Activated T-cell treated with anti-CD3 and anti-CD28 coated beads for 24 hours (primary cell): ENCODE measurements at regions not wholly inside any gene's neighbourhood (a gene's known extent, or its start where the extent isn't known, plus 50 kb on each side); places are given as distances from the start of the nearest gene placed in this dataset.

ENCODE experiments used
- DNase-seq: peaks from one replicate; pipeline ENCODE4 v3.0.0-alpha.2; 2020; ENCODE audit warnings: low read depth

DNA sequence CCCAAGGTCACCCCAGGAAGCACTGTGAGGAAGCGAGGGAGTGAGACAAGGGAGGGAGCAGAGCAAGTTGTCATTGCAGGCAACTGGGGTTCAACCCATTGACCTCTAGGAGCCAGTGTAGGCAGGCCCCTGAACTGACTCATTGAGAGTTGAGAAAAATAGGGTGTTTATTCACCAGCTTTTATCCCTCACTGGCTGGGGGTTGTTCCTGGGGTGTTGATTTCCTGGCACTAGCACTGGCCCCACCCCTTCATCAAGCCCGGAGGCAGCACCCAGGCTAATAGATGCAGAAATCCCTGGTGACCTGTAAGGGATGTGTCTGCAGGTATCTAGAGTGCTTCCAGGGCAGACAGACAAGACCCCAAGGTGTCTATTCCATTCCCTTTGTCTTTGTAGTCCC is 183.9 kb downstream of the ARRDC4 start:
- no peak for DNase-seq

- no peak for DNase-seq
These were observed 185.7 kb downstream of the ARRDC4 start for GRCh38 chr15:98146031-98146820.

DNA sequence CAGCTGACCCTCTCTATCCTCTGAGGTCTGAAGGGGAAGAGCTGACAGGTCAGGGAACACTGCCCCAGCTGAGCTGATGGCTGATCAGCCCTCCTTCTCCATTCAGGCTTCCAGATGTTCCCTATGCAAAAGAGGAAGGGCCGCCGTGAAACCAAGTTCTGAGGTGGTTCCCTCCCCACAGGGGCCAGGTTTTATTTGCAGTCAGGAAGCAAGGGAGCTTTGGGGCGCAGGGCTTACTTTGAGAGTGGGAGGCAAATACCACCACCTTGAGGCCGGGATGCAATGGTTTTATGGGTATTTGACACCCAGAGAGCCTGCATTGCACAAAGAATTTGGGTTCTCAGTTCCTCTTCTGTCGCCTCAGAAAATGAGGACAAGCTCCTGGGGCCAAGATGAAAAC is 186.9 kb downstream of the ARRDC4 start:
- DNase-seq, result no peak

GRCh38 chr15:98150084-98150483 is 189.6 kb downstream of the ARRDC4 start:
- no peak for DNase-seq

- DNase-seq, result no peak
These were observed 190.0 kb downstream of the ARRDC4 start for GRCh38 chr15:98150536-98150935.

- no peak for DNase-seq
These were observed 190.6 kb downstream of the ARRDC4 start for GRCh38 chr15:98151096-98151495.

DNA sequence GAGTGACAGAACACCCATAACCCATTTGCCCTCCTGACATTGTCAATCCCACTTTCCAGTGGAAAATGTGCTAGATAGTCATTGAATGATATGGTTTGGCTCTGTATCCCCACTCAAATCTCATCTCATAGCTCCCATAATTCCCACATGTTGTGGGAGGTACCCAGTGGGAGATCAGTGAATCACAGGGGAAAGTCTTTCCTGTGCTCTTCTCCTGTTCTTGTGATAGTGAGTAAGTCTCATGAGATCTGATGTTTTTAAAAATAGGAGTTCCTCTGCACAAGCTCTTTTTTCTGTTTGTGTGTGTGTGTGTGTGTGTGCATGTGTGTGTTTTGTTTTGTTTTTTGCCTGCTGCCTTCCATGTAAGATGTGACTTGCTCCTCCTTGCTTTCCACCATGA is 191.7 kb downstream of the ARRDC4 start:
- DNase-seq, result no peak

- DNase-seq, result no peak
These were observed 194.4 kb downstream of the ARRDC4 start for GRCh38 chr15:98154863-98155262.

DNA sequence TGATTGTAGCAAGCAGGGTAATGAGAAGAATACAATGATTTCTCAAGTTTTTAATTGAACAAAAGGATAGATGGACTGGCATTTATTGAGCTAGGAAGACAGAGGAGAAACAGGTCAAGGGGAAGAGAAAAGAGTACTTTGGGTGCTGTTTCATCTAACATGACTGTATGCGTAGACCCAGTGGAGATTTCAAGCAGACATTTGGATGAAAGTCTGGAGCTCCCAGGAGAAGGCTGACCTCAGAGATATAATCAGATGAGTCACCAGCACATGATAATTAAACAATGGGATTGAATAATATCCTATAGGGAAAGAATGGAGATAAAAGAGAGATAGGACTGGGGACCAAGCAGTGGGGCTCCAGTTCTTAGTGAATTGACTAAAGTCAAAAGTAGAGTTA is 194.9 kb downstream of the ARRDC4 start:
- DNase-seq, result no peak

DNA sequence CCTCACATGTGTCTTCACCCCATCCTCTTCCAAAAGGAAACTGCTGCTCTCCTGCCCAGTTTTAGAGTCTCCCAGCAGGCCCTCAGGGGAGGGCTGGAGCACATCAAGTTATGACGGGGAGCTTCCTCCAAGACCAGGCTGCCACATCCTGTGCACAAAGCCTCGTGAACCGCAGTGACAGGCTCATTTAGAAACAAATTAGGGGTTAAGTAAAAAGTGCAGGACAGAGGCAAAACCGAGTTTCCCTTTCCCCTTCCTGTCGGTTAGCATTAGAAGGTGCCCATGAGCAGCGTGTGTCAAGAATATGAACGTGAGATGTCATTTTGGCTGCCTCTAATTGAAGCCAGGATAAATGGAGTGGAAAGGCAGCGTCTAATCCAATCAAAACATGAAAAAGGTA is 199.7 kb downstream of the ARRDC4 start:
- no peak for DNase-seq

DNA sequence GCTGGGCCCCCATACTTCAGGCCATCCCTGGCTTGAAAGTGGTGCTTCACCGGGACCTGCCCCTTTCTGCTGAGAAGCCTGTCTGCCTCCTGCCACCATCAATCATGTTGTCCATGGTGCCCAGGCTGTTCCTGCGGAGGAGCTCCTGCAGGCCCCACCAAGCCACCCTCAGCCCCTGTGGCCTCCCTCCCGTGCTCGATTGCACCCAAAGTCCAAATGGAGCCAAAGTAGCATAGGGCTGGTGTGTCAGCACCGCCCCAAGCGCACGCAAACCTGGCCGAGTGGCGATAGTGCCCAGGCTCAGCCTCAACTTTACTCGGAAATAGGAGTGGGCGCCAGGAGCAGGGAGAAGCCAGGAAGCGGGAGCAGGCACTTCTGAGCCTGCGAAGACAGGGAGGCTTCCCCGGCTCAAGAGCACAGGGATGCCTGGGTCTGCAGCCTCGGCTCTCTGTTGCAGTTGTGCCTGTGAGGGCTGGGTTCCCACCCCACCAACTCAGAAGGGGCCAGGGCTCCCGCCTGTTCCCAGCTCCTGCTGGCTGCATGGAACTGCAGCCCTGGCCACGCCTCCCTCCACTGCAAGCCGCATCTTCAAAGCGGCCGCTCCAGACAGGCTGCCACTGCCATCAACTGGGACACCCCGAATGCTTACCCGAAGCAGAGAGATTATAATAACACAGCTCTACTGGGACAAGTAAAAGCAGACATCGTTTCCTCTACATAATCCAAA is 203.0 kb downstream of the ARRDC4 start:
- DNase-seq, result no peak

- no peak for DNase-seq
These were observed 204.1 kb downstream of the ARRDC4 start for GRCh38 chr15:98164571-98164970.

GRCh38 chr15:98164986-98165385 is 204.5 kb downstream of the ARRDC4 start:
- DNase-seq, result no peak

DNA sequence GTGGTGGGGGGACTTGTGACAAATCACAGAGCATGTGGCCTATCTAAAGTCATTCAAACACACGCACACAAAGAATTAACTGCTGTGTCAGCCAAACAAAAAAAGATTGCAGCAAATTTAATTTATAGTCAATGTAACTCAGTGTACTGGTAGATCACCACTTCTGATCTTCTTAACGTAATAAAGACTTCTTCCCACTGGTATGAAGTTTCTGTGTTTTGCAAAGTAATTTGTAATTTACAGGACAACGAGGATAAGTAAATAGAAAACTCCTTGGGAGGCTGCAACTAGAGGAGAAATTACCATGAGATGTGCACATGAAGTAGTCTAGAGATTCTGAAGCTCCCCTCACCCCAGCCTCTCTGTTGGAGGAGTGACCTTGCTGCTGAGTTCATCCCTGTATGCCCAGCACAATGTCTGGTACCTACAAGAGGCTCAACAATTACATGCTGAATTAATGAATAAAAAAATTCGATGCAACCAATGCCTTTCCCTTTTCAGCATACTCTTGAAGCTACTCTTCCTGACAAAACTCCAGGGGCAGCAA is 207.3 kb downstream of the ARRDC4 start:
- DNase-seq, result no peak

GRCh38 chr15:98169551-98169950 is 209.0 kb downstream of the ARRDC4 start:
- no peak for DNase-seq

DNA sequence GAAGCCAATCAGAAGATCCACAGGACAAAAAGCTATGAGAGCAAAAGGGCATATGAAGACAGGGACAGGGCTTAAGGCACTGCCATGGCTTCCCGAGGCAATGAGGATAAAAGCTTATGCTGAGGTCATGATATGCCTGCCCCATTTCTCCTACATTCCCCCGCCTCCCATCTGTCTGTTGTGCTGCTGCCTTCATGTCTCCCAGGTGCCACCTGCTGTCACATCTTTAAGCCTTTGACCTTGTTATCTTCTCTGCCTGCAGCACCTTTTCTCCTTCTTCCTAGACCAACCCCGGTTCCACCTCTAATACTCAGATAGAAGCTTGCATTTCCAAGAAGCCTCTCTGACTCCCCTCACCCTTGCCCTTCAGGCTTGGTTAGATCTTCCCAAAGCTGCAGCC is 213.8 kb downstream of the ARRDC4 start:
- no peak for DNase-seq

- no peak for DNase-seq
These were observed 214.3 kb downstream of the ARRDC4 start for GRCh38 chr15:98174841-98175240.

GRCh38 chr15:98177966-98178592 is 217.6 kb downstream of the ARRDC4 start:
- DNase-seq, result peak; percentile 8

DNA sequence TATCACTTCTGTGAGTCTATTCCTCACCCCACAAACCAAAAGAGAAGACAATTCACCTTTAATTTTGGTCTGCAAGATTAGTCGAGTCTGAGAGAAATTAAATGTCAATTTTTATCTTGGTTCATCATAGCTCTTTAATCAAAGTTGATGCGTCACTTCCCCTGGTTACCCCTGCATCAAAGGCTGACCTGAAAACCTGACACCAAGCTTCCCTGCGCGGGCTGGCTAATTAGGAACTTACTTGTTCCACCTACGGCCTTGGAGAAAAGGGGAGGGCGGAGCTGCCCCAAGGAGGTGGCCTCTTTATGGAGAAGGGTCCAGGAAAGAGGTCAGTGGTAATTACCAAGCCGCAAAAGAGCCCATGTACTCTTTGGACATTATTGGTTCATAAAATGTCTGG is 218.4 kb downstream of the ARRDC4 start:
- no peak for DNase-seq

DNA sequence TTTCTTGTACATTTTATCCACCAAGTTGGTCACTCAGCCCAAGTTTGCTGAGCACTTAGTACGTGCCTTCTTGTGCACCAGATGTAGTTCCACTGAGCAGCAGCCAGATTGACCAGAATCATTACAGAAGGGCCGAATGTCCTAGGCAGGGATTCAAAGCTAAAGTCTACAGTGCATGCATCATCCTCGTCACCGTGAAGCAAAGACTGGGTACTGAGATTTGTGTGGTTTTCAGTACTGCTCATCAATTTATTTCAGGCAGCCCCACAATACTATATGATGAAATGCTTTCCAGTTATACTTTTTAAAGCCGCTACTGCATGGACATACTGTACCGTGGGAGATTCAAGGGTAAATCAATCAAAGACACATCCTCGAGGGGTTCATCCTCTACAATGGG is 227.0 kb downstream of the ARRDC4 start:
- DNase-seq, result no peak

- DNase-seq, result no peak
These were observed 230.4 kb downstream of the ARRDC4 start for GRCh38 chr15:98190914-98191313.

DNA sequence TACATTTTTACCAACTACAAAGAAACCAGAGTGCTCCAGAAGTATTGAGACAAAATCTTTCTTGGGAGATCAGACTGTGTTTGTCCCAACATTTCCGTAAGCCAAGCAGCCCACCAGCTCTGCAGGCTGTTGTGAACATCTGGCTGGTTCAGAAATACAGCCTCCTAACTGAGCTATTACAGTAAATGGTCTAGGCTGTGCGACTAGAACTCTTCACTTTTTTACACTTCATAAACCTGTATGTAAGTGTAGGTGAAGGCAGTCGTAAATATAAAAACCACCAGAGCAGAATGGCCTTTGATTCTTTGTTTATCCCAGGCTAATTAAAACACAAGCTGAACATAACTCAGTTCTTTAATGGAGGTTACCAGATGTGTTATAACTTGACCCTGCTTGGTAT is 235.3 kb downstream of the ARRDC4 start:
- no peak for DNase-seq

- no peak for DNase-seq
These were observed 235.9 kb downstream of the ARRDC4 start for GRCh38 chr15:98196371-98196770.
